NCI-H187 treated with DMSO at 0.1 percent for 48 hours (cell line): ENCODE measurements at regions not wholly inside any gene's neighbourhood (a gene's known extent, or its start where the extent isn't known, plus 50 kb on each side); places are given as distances from the start of the nearest gene placed in this dataset.

Experiments
- DNase-seq: peaks from one replicate; lab custom pipeline; 2025; lab: John Stamatoyannopoulos, UW

DNA sequence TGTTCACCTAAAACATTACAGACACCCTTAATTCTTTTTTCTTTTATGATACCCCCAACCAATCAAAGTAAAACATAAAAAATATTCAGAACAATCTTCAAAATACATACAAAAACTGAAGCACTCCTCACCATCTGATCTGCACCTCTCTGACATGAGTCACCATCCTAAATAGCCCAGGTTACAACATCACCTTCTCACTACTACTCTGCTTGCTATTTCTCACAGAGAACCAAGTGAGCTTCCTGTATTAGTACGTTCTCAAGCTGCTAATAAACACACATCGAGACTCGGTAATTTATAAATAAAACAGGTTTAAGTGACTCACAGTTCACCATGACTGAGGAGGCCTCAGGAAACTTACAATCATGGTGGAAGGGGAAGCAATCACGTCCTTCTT is 183.5 kb downstream of the CBLN2 start:
- DNase-seq, result no peak

GRCh38 chr18:72342933-72343332 is 201.2 kb downstream of the CBLN2 start:
- no peak for DNase-seq

- DNase-seq, result no peak
Observed at GRCh38 chr18:72339976-72340375, 204.2 kb downstream of the CBLN2 start.

DNA sequence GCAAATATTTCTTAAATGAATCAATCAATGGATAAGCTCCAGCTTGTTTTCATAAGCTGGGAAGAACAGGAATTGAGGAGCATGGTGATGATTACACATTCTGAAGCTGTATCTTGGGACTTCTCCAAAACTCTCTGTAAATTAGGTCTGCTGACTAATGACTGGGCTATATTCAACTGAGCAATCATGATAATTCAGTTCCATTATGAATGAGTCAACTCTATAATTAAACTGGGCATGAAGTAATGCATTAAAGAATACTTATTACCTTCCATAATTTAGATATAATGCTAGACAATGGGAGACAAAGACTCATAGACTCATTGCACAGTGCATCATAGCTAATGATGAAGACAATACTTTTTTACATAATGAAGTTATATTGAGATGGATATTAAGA is 207.4 kb downstream of the CBLN2 start:
- no peak for DNase-seq

- no peak for DNase-seq
Observed at GRCh38 chr18:72329533-72329932, 214.6 kb downstream of the CBLN2 start.

DNA sequence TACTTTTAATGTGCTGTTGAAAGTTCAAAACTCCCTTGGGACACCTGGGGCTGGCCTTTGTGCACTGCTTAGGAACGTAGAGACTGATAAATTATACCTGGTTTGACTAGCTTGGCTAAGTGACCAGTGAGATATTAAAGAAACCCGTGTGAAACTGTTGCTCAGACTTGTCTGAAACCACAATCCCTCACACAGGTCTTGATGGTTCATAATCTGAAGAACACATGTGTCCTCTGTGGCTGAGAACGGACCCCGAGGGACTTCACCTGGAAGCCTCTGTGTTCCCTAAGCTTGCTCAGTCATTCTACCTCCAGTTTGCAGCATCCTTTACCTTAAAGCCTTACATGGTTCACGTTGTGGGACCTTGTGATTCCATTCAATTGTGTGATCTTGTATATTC is 218.8 kb downstream of the CBLN2 start:
- no peak for DNase-seq

DNA sequence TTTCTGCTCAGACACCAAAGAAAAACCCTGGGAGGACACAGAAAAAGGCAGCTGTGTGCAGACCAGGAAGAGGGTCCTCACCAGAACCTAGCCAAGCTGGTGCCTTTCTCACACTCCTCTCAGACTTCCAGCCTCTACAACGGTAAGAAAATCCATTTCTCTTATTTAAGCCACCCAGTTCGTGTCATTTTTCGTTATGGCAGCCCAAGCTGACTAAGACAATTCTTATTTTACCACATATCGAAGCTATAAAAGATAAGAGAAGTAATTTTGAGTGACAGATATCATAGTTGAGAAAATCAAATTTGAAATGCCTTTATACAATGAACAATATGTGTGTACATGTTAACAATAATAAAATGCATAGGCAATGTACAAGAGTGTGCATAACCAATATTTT is 219.5 kb downstream of the CBLN2 start:
- DNase-seq, result no peak

GRCh38 chr18:72316497-72316896 is 227.6 kb downstream of the CBLN2 start:
- DNase-seq, result no peak

GRCh38 chr18:72283148-72283925 is 260.8 kb downstream of the CBLN2 start:
- no peak for DNase-seq

DNA sequence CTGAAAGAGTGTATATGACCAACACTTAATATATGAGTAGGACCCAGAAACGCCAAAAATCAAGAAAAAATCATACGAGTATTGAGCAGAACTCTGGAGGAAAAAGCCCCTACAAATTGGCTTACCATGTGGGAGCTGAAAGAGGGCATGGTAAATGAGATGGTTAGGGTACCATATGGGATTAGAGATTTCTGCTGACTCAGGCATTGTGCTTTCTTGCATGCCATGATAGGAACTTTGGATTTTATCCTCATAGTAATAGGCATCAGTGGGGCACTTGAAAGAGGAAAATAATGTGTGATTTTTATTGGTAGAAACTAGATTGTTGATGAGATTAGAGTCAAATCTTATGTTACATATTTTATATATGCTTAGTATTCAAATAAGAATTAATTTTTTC is 271.1 kb downstream of the CBLN2 start:
- no peak for DNase-seq

- DNase-seq, result no peak
Observed at GRCh38 chr18:72261590-72261989, 282.6 kb downstream of the CBLN2 start.

GRCh38 chr18:72246076-72246475 is 298.1 kb downstream of the CBLN2 start:
- no peak for DNase-seq

DNA sequence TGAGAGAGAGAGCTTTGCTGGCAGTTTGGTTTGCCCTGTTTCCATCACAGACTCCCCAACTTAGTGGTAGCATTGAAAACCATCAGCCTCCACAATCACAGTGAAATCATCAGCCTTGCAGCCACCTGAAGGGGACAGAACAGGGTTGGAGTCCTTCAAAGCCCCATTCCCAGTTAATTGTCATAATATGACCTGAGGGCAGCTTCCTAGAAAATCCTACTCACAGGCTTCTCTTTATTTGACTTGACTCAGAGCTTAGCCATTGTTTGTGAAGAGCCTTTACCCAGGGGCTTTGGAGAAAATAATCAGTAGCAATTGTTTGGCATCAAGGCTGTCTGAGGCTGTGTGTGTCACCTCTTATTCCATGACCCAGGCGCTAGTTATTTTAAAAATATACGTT is 308.7 kb downstream of the CBLN2 start:
- no peak for DNase-seq

- DNase-seq, result no peak
Observed at GRCh38 chr18:72233106-72233505, 311.0 kb downstream of the CBLN2 start.

DNA sequence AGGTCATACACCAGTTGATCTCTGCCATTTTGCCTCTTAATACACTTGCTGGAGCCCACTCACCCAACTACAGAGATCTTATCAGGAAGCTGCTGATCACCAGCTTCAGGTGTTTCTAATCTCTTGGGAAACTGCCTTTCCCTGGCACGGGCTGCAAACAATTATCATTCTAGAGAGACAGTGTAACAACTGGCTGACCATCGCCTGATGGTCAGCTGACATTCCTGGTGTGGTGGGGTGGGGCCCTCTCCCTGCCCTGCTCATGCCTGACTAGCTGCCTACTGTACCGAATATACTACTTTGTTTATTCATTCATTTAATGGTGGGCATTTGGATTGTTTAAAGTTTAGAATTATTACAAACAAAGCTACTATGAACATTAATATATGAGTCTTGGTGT is 311.5 kb downstream of the CBLN2 start:
- DNase-seq, result no peak

DNA sequence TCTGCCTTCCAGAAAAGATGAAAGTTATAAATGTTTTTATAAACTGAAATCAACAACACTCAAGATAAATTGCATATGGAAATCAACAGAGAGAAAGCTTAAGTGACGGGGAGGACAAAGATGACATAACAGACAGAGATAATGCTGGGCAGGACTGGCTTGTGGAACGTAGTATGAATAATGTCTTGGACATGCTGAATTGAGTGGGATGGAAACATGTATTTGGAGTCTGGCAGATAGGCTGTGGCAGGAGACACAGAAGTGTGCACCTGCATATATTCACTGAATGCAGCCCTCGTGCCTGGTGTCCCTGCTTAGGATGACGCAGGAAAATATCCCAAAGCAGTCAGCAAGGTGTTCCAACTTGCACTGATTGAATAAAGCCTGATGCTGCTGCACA is 318.2 kb downstream of the CBLN2 start:
- no peak for DNase-seq

DNA sequence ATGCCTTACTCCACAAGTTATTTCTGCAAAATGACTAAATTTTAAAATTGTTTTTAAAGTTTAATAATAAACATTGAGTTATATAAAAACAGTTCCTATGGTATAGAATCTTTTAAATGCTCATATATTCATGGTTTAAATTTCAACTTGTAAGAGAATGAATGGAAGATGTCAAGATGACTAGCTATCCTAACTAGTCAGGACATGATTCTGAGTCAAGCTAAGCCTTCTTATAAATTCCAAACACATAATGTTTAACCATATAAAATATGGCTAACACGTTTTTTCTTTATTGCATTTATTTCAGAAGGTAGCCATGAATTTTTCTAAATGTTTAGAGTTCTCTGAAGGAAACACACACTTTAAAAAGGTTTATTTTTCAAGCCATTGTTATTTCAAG is 320.4 kb downstream of the CBLN2 start:
- no peak for DNase-seq

GRCh38 chr18:72208920-72209676 is 335.0 kb downstream of the CBLN2 start:
- no peak for DNase-seq

GRCh38 chr18:72207280-72207679 is 336.9 kb downstream of the CBLN2 start:
- no peak for DNase-seq

DNA sequence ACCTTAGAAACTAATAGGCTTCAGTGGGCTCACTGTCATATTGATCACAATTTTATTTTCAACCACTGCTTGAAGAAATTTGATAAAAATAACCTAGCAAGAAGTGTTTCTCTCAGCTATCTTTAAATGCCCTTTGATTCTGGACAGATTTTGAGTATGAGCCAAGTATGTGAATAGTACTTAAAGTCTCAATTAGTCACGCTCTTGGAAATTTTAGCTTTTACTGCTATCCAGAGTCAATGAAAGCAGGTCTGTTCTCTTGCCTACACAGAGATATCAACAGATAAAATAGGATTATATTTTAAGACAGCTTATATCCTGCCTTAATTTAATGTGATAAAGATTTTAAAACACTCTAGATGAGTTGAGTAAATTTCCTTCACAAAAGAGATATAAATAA is 337.3 kb downstream of the CBLN2 start:
- DNase-seq, result peak; percentile 44

GRCh38 chr18:72201032-72201431 is 343.1 kb downstream of the CBLN2 start:
- no peak for DNase-seq

DNA sequence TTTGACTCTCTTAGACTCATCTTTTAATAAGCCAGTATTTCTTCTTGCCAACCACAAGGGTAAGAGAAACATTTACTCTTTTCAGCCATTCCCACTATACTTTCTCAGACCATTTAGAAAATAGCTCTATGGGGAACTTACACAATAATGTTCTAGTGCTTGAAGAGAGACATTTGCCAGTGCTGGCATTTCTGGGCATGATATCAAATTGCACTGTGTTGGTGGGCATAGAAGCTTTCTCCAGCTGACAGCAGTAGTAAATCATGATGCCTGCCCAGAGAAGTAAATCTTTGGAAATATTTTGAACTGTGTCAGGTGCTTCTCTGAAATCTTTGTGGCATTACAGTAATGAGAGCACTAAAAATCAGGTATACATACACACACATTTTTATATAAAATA is 346.6 kb downstream of the CBLN2 start:
- no peak for DNase-seq

DNA sequence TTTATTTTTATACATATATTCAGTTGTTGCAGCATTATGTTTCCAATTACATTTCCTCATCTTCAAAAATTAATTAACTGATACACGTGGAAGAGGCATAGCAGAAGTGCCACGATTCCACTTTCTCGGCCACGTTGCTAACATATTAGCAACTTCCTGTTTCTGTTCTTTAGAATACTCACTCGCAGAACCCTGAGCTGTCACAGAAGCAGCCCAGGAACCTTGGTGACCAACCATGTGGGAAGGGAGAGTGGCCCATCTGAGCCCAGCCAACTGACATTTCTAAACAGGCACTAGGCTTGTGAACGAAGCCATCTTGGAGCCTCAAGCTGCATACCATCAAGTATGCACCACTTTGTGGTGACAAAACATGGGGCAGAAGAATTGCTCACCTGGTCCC is 350.1 kb downstream of the CBLN2 start:
- no peak for DNase-seq

GRCh38 chr18:72187956-72188355 is 356.2 kb downstream of the CBLN2 start:
- no peak for DNase-seq
